NT2/D1 (cell line): ENCODE measurements at regions not wholly inside any gene's neighbourhood (a gene's known extent, or its start where the extent isn't known, plus 50 kb on each side); places are given as distances from the start of the nearest gene placed in this dataset.
"Not testable (repeated sequence)": the region's sequence is repeated elsewhere in the genome, so short reads cannot be mapped to it uniquely, and the experiment has no call there.

Experiments
- DNase-seq: peaks from one replicate; pipeline ENCODE4 v3.0.0-alpha.2; 2011; ENCODE audit warnings: low read depth, low spot score
- H3K27me3 ChIP-seq: 2 replicates; pipeline ENCODE4 v1.6.0; 2011; ENCODE audit warnings: mild to moderate bottlenecking; ENCODE audit not compliant: insufficient read length, insufficient read depth
- H3K36me3 ChIP-seq: 2 replicates; pipeline ENCODE4 v1.6.1; 2011; ENCODE audit warnings: mild to moderate bottlenecking, low read length, mixed read lengths; ENCODE audit not compliant: insufficient read depth, insufficient read length
- H3K4me1 ChIP-seq: 2 replicates; pipeline ENCODE4 v1.5.1; 2011; ENCODE audit not compliant: insufficient read depth, insufficient read length
- H3K4me3 ChIP-seq: 2 replicates; pipeline ENCODE4 v1.5.1; 2011; ENCODE audit warnings: low read depth; ENCODE audit not compliant: insufficient read length
- H3K9ac ChIP-seq: 2 replicates; pipeline ENCODE4 v1.6.0; 2011; ENCODE audit warnings: low read depth; ENCODE audit not compliant: insufficient read length
- H3K9me3 ChIP-seq: 2 replicates; pipeline ENCODE4 v1.5.1; 2011; ENCODE audit warnings: mild to moderate bottlenecking, low read length; ENCODE audit not compliant: insufficient read depth
- SUZ12 ChIP-seq: IDR thresholded peaks from 2 replicates; pipeline ENCODE4 v1.6.1; 2011; ENCODE audit not compliant: insufficient read length, insufficient read depth; ENCODE audit errors: extremely low read depth
- YY1 ChIP-seq: IDR thresholded peaks from 2 replicates; pipeline ENCODE4 v1.6.1; 2011; ENCODE audit not compliant: insufficient read length, insufficient read depth
- ZNF274 ChIP-seq: IDR thresholded peaks from 2 replicates; pipeline ENCODE4 v1.6.1; 2011; ENCODE audit warnings: mild to moderate bottlenecking, low read depth, low read length

DNA sequence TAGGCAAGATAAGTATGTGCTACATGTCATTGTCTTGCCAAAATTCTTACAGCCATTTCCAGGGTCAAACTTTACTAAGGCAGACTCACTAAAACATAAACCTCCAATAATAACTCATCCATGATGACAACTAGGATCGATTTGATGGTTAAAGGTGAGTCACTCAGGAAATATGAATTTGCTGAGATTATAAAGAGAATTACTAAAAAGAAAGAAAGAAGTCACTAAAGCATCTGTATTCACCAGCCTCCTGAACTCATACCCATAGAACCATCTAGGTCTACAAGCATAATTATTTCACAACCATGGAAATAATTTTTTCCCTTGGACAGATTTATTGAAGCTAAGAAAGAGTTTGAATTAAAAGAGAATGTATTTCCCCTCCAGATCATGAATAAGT, 258.6 kb downstream of the TLE1 start:
- no peaks in the 10 kb centered on the region for H3K27me3 ChIP-seq
- H3K9ac ChIP-seq: no peak overlapping the region
- no peaks in the 10 kb centered on the region for H3K4me1 ChIP-seq
- TF ChIP-seq YY1 (no peak), ZNF274 (no peak), SUZ12 (no peak)
- peaks cover 45% of the 10 kb centered on the region for H3K9me3 ChIP-seq
- DNase-seq: no peak
- H3K36me3 ChIP-seq: no peaks in the 10 kb centered on the region
- no peak overlapping the region for H3K4me3 ChIP-seq

DNA sequence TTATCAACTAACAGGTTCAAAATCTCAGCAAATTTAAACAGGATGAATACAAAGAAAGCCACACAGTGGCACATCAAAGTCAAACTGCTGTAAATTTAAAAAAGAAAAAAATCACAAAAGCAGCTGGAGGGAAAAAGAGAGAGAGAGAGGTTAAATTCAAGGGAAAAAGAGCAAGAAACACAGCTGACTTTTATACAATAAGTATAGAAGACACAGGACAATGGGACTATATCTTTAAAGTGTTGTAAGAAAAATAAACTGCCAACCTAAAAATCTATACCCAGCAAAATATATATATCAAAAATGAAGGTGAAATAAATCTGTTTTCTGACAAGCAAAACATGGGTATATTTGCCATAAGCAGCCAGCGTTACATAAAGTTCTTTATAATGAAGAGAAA, 261.5 kb downstream of the TLE1 start:
- TF ChIP-seq YY1 (no peak), ZNF274 (no peak)
- no peak overlapping the region for H3K9ac ChIP-seq
- H3K27me3 ChIP-seq: no peaks in the 10 kb centered on the region
- H3K4me3 ChIP-seq: no peak overlapping the region
- H3K9me3 ChIP-seq: peaks cover 45% of the 10 kb centered on the region
- H3K4me1 ChIP-seq: no peaks in the 10 kb centered on the region
- no peaks in the 10 kb centered on the region for H3K36me3 ChIP-seq
- DNase-seq: no peak

- no peaks in the 10 kb centered on the region for H3K36me3 ChIP-seq
- H3K4me3 ChIP-seq: no peak overlapping the region
- TF ChIP-seq YY1 (no peak), ZNF274 (no peak), SUZ12 (no peak)
- peaks cover 28% of the 10 kb centered on the region for H3K9me3 ChIP-seq
- no peak for DNase-seq
- no peaks in the 10 kb centered on the region for H3K4me1 ChIP-seq
- H3K9ac ChIP-seq: no peak overlapping the region
- H3K27me3 ChIP-seq: no peaks in the 10 kb centered on the region
Observed at GRCh38 chr9:81424431-81424830, 264.9 kb downstream of the TLE1 start.

GRCh38 chr9:81423589-81424326, 265.6 kb downstream of the TLE1 start:
- no peak overlapping the region for H3K9ac ChIP-seq
- no peak overlapping the region for H3K4me3 ChIP-seq
- H3K27me3 ChIP-seq: no peaks in the 10 kb centered on the region
- TF ChIP-seq YY1 (no peak), SUZ12 (no peak), ZNF274 (no peak)
- no peaks in the 10 kb centered on the region for H3K4me1 ChIP-seq
- peaks cover 22% of the 10 kb centered on the region for H3K9me3 ChIP-seq
- DNase-seq: no peak
- no peaks in the 10 kb centered on the region for H3K36me3 ChIP-seq

DNA sequence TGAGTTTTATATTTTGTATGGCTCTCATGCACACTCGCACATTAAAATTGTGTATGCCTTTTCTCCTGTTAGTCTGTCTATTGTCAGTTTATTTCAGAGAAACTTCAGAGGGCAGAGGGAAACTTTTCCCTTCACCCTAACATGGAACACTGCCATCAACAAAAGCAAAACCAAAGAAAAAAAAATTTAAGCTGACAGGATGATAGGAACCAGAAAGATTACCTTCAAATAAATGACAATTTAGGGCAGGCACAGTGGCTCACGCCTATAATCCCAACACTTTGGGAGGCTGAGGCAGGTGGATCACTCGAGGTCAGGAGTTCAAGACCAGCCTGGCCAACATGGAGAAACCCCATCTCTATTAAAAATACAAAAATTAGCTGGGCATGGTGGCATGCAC, 268.3 kb downstream of the TLE1 start:
- not testable (repeated sequence) for H3K9me3 ChIP-seq, H3K4me3 ChIP-seq, H3K4me1 ChIP-seq

GRCh38 chr9:81420024-81420423, 269.3 kb downstream of the TLE1 start:
- Histone ChIP-seq H3K27me3 (no peaks in the 10 kb centered on the region), H3K36me3 (no peaks in the 10 kb centered on the region), H3K9me3 (no peaks in the 10 kb centered on the region), H3K9ac (no peak overlapping the region), H3K4me3 (no peak overlapping the region), H3K4me1 (no peaks in the 10 kb centered on the region)
- TF ChIP-seq YY1 (no peak), ZNF274 (no peak)
- no peak for DNase-seq

More for the DNA sequence above, 268.3 kb downstream of the TLE1 start:
- H3K27me3 ChIP-seq, DNase-seq, H3K36me3 ChIP-seq, H3K9ac ChIP-seq: not testable (repeated sequence)

GRCh38 chr9:81417941-81418340, 271.4 kb downstream of the TLE1 start:
- Histone ChIP-seq H3K4me1 (no peaks in the 10 kb centered on the region), H3K4me3 (no peak overlapping the region), H3K36me3 (no peaks in the 10 kb centered on the region), H3K9me3 (no peaks in the 10 kb centered on the region), H3K27me3 (no peaks in the 10 kb centered on the region), H3K9ac (no peak overlapping the region)
- no peak for DNase-seq
- TF ChIP-seq YY1: no peak
- TF ChIP-seq SUZ12: no peak
- TF ChIP-seq ZNF274: no peak

- no peaks in the 10 kb centered on the region for H3K27me3 ChIP-seq
- no peak overlapping the region for H3K9ac ChIP-seq
- H3K4me1 ChIP-seq: no peaks in the 10 kb centered on the region
- H3K36me3 ChIP-seq: no peaks in the 10 kb centered on the region
- no peak for TF ChIP-seq YY1
- no peak for TF ChIP-seq ZNF274
- TF ChIP-seq SUZ12: no peak
- no peak for DNase-seq
- no peak overlapping the region for H3K4me3 ChIP-seq
- no peaks in the 10 kb centered on the region for H3K9me3 ChIP-seq
Observed at GRCh38 chr9:81417299-81417675, 272.1 kb downstream of the TLE1 start.
